ENCODE measurements at regions not wholly inside any gene's neighbourhood (a gene's known extent, or its start where the extent isn't known, plus 50 kb on each side); places are given as distances from the start of the nearest gene placed in this dataset.

GRCh38 chr6:114611696-114612095, 268.9 kb upstream of the HS3ST5 start:
- ChIA-PET POLR2A (no interaction called here), CTCF (no interaction called here)
- BruUV-seq (replicated peaks), result no TSS peak
- no peaks in the 10 kb centered on the region for H3K36me3 ChIP-seq (ENCODE audit: control insufficient read depth in 2 of 2, extremely low read depth in 1 of 2, insufficient read depth in 2 of 2, low read length in 2 of 2)
- dilution Hi-C loops (cut with MboI; ENCODE audit: extremely low pct_ligation_motif_present, low sequenced_read_pairs) (no loop called here), intact Hi-C loops (cut with micrococcal nuclease) (no loop called here)
- DNase-seq (ENCODE audit: low read depth, low spot score) (no peak), FAIRE-seq (no peak)
- no peak overlapping the region for H2AFZ ChIP-seq (ENCODE audit: low read depth, low read length)
- no peak overlapping the region for H3K4me3 ChIP-seq (replicated peaks in 1 of 3; ENCODE audit: insufficient read depth in 1 of 3, low read depth in 1 of 3, low read length in 3 of 3)
- no peak overlapping the region for H3K4me2 ChIP-seq (ENCODE audit: insufficient read depth, low read length)
- no peaks in the 10 kb centered on the region for H3K9me1 ChIP-seq (replicated peaks; ENCODE audit: control insufficient read depth, extremely low read depth, insufficient read depth, low read length)
- H3K4me1 ChIP-seq (ENCODE audit: control insufficient read depth, extremely low read depth, insufficient read depth, low read length), result no peaks in the 10 kb centered on the region
- H3K27ac ChIP-seq (ENCODE audit: insufficient read depth, low read depth, low read length), result no peak overlapping the region
- no peaks in the 10 kb centered on the region for H4K20me1 ChIP-seq (replicated peaks; ENCODE audit: control insufficient read depth, extremely low read depth, insufficient read depth, low read length)
- no peak overlapping the region for H3K9ac ChIP-seq (replicated peaks; ENCODE audit: extremely low read depth, insufficient read depth, low read length)
- no peaks in the 10 kb centered on the region for H3K27me3 ChIP-seq (ENCODE audit: control insufficient read depth in 2 of 2, insufficient read depth in 2 of 2, low read length in 2 of 2)
- no peaks in the 10 kb centered on the region for H3K9me3 ChIP-seq (replicated peaks; ENCODE audit: control insufficient read depth, insufficient read depth, low read length)
- TF ChIP-seq MYC (IDR thresholded peaks at IDR 0.05; ENCODE audit: low read depth, low read length) (no peak), MAX (IDR thresholded peaks at IDR 0.05; ENCODE audit: insufficient read depth, insufficient read length) (no peak), EZH2 (IDR thresholded peaks at IDR 0.05; ENCODE audit: borderline replicate concordance, low read depth, low read length, severe bottlenecking) (no peak), CTCF (IDR thresholded peaks at IDR 0.05; ENCODE audit: extremely low read depth in 1 of 2, insufficient read depth in 1 of 2, low read depth in 1 of 2, low read length in 2 of 2) (no peak), GATA2 (IDR thresholded peaks at IDR 0.05; ENCODE audit: insufficient read depth, insufficient read length, low read depth, low read length) (no peak), FOS (IDR thresholded peaks at IDR 0.05; ENCODE audit: borderline replicate concordance, insufficient read depth, low read length) (no peak), POLR2AphosphoS5 (IDR thresholded peaks at IDR 0.05; ENCODE audit: insufficient read depth, low read depth, low read length) (no peak), POLR2A (IDR thresholded peaks at IDR 0.05; ENCODE audit: low read depth, low read length) (no peak), JUN (IDR thresholded peaks at IDR 0.05; ENCODE audit: borderline replicate concordance, insufficient read depth, insufficient read length, low read depth) (no peak)
- no peaks in the 10 kb centered on the region for H3K79me2 ChIP-seq (ENCODE audit: control insufficient read depth, insufficient read depth, low read length)
